Ishikawa (cell line): ENCODE measurements at regions not wholly inside any gene's neighbourhood (a gene's known extent, or its start where the extent isn't known, plus 50 kb on each side); places are given as distances from the start of the nearest gene placed in this dataset.

Experiments used
- CEBPB ChIP-seq: IDR thresholded peaks from 2 replicates; pipeline ENCODE4 v1.6.1; 2012
- CREB1 ChIP-seq: IDR thresholded peaks from 2 replicates; pipeline ENCODE4 v1.6.1; 2012; ENCODE audit warnings: low read depth
- EGR1 ChIP-seq: IDR thresholded peaks from 2 replicates; pipeline ENCODE4 v1.6.1; 2012
- EP300 ChIP-seq: IDR thresholded peaks from 2 replicates; pipeline ENCODE4 v1.6.1; 2012; ENCODE audit warnings: borderline replicate concordance
- FOXM1 ChIP-seq: IDR thresholded peaks from 2 replicates; pipeline ENCODE4 v1.6.1; 2012; ENCODE audit warnings: low read depth, borderline replicate concordance
- NFIC ChIP-seq: IDR thresholded peaks from 2 replicates; pipeline ENCODE4 v1.6.1; 2012
- RAD21 ChIP-seq: IDR thresholded peaks from 2 replicates; pipeline ENCODE4 v1.6.1; 2012; ENCODE audit warnings: low read depth
- TAF1 ChIP-seq: IDR thresholded peaks from 2 replicates; pipeline ENCODE4 v1.6.1; 2012; ENCODE audit warnings: low read depth, mild to moderate bottlenecking
- TCF12 ChIP-seq: IDR thresholded peaks from 2 replicates; pipeline ENCODE4 v1.6.1; 2012; ENCODE audit warnings: low read depth
- TEAD4 ChIP-seq: IDR thresholded peaks from 2 replicates; pipeline ENCODE4 v1.6.1; 2012
- YY1 ChIP-seq: IDR thresholded peaks from 2 replicates; pipeline ENCODE4 v1.6.1; 2012; ENCODE audit warnings: low read depth
- ZBTB7A ChIP-seq: IDR thresholded peaks from 2 replicates; pipeline ENCODE4 v1.6.1; 2012; ENCODE audit warnings: low read depth
- TF ChIP-seq, protein P1 (sequence below): IDR thresholded peaks from 2 replicates; pipeline ENCODE4 v1.6.1; 2012
- TF ChIP-seq, protein P2 (sequence below): IDR thresholded peaks from 2 replicates; pipeline ENCODE4 v1.6.1; 2012; ENCODE audit warnings: low read depth, mild to moderate bottlenecking
- TF ChIP-seq, protein P3 (sequence below): IDR thresholded peaks from 2 replicates; pipeline ENCODE4 v1.6.1; 2012

DNA sequence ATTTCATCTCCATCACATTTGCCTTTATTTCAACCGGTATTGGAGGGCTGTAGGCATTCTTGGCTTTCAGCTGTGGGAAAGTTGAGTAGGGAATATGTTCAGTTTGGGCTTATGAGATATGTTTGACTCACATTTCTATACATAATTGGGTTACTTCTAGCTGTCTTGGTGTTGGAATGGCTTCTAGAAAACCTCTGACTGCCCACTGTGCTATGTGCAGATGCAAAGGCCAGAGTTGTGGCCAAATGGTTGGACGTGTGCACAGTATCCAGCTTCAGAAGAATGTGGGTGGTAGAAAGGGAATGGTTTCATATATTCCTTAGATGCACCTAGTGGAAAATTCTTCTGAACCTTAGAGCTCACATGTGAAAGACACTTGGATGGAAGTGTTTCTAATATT lies 92.6 kb upstream of the H2AZ1 start:
- no peak for TF ChIP-seq EP300
- TF ChIP-seq TEAD4 = no peak
- TF ChIP-seq YY1 = no peak
- no peak for TF ChIP-seq CREB1
- TF ChIP-seq RAD21 = no peak
- TF ChIP-seq, protein P1, sequence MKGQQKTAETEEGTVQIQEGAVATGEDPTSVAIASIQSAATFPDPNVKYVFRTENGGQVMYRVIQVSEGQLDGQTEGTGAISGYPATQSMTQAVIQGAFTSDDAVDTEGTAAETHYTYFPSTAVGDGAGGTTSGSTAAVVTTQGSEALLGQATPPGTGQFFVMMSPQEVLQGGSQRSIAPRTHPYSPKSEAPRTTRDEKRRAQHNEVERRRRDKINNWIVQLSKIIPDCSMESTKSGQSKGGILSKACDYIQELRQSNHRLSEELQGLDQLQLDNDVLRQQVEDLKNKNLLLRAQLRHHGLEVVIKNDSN = no peak
- no peak for TF ChIP-seq ZBTB7A
- TF ChIP-seq, protein P2, sequence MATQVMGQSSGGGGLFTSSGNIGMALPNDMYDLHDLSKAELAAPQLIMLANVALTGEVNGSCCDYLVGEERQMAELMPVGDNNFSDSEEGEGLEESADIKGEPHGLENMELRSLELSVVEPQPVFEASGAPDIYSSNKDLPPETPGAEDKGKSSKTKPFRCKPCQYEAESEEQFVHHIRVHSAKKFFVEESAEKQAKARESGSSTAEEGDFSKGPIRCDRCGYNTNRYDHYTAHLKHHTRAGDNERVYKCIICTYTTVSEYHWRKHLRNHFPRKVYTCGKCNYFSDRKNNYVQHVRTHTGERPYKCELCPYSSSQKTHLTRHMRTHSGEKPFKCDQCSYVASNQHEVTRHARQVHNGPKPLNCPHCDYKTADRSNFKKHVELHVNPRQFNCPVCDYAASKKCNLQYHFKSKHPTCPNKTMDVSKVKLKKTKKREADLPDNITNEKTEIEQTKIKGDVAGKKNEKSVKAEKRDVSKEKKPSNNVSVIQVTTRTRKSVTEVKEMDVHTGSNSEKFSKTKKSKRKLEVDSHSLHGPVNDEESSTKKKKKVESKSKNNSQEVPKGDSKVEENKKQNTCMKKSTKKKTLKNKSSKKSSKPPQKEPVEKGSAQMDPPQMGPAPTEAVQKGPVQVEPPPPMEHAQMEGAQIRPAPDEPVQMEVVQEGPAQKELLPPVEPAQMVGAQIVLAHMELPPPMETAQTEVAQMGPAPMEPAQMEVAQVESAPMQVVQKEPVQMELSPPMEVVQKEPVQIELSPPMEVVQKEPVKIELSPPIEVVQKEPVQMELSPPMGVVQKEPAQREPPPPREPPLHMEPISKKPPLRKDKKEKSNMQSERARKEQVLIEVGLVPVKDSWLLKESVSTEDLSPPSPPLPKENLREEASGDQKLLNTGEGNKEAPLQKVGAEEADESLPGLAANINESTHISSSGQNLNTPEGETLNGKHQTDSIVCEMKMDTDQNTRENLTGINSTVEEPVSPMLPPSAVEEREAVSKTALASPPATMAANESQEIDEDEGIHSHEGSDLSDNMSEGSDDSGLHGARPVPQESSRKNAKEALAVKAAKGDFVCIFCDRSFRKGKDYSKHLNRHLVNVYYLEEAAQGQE = no peak
- TF ChIP-seq CEBPB = no peak
- TF ChIP-seq, protein P3, sequence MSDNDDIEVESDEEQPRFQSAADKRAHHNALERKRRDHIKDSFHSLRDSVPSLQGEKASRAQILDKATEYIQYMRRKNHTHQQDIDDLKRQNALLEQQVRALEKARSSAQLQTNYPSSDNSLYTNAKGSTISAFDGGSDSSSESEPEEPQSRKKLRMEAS = no peak
- TF ChIP-seq TAF1 = no peak
- TF ChIP-seq FOXM1 = no peak
- TF ChIP-seq NFIC = no peak

DNA sequence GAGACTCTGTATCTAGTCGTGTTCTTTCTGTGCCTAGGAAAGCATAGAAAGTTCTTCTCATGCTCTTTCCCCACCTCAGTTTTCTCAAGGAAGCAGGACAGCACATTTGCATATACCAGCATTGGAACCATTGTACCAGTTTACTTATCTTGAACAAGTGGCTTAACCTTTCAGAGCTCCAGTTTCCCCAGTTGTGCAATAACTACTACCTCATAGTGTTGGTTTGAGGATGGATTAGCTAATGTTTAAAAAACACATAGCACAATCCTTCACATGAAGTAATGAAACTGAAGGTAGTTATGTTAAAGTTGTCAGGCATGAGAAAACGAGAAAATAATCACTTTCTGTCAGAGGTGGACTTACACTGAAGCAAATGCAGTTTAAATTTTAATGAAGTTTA lies 92.2 kb upstream of the H2AZ1 start:
- no peak for TF ChIP-seq TEAD4
- TF ChIP-seq, protein P2 = no peak
- no peak for TF ChIP-seq ZBTB7A
- no peak for TF ChIP-seq NFIC
- no peak for TF ChIP-seq FOXM1
- no peak for TF ChIP-seq CEBPB
- no peak for TF ChIP-seq EGR1
- no peak for TF ChIP-seq CREB1
- TF ChIP-seq TCF12 = no peak
- TF ChIP-seq RAD21 = no peak
- TF ChIP-seq YY1 = no peak
- TF ChIP-seq TAF1 = no peak
- no peak for TF ChIP-seq EP300
- TF ChIP-seq, protein P1 = no peak
- TF ChIP-seq, protein P3 = no peak

DNA sequence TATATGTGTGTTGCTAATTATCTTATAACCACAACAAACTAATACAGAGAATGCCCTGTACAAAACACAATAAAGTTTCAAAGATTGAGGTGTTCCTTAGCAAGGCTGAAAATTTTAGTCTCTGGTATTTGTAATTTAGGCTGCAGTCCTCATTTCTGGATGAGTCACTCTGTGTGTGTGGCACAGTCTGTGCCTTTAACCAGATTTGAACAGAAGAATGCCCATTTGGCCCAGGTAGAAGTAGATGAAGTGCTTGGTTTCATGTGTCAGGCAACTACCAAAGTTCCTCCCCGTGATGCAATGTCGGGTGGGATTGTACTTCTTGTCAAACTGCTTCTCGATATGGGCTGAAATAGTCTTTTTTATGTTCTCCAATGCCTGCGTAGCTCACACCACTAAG lies 91.6 kb upstream of the H2AZ1 start:
- TF ChIP-seq, protein P3 = no peak
- no peak for TF ChIP-seq TEAD4

DNA sequence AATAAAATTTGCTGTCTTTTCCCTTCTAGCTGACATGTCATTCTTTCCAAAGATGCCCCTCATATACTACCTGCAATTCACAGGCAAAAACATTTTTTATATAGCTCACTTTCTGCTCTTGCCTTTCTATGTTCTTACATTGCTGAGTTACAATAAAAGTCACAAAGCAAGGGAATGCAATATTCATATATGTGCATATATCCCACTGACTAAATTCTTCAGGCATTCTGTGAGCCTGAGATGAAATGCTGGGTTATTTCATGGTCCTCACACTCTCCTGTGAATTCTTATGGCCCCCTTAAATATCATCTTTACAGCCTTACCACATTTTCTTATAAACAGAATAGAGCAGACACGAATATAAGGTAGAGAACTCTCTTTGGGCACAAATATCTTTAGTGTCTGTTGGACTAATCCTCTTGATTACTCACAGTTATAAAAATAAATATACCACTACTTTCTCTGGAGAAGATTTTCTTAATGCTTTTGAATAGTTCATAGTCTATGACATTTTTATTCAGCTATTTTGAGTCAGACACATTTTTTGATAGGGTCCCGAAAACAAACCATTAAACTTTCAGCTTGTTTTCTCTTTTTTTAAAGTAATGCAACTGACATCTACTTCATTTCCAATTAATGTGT lies 84.1 kb upstream of the H2AZ1 start:
- no peak for TF ChIP-seq FOXM1
- TF ChIP-seq EP300 = no peak
- TF ChIP-seq ZBTB7A = no peak
- no peak for TF ChIP-seq EGR1
- TF ChIP-seq CREB1 = no peak
- TF ChIP-seq NFIC = no peak
- TF ChIP-seq, protein P2 = no peak
- no peak for TF ChIP-seq TCF12

DNA sequence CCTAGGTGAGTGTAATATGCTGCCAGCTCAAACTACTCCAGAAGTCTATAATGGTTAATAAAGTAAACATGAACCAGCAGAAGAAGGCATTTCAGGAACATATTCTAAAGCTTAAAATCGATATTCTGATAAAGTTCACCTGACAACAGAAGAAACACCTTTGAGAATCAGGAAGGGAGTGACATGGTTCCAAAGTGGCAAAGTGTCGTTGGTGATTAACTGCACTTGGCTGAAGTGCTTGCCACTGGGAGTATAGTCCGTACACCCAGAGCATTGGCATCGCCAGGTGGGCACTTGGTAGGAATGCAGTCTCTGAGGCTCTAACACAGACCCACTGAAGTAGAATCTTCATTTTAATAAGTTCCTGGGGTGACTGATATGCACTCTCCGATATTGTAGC lies 76.0 kb upstream of the H2AZ1 start:
- TF ChIP-seq, protein P3 = no peak
- no peak for TF ChIP-seq FOXM1
- TF ChIP-seq ZBTB7A = no peak
- no peak for TF ChIP-seq TCF12
- no peak for TF ChIP-seq NFIC
- no peak for TF ChIP-seq EGR1
- TF ChIP-seq, protein P2 = no peak
